Stimulated activated CD8-positive, alpha-beta memory T cell treated with anti-CD3 and anti-CD28 coated beads, Interleukin-4, amount 100 ng/mL, for 1 hour (primary cell): ENCODE measurements at regions not wholly inside any gene's neighbourhood (a gene's known extent, or its start where the extent isn't known, plus 50 kb on each side); places are given as distances from the start of the nearest gene placed in this dataset.

Experiments
- DNase-seq, 2 donors: peaks; one replicate each; pipeline ENCODE4 v3.0.0-alpha.2; 2020; ENCODE audit warnings: low read depth in 2 of 2, low spot score in 1 of 2

- no peak for DNase-seq
Measured at GRCh38 chr13:58728126-58728525, 1096.6 kb downstream of the PCDH17 start.

- DNase-seq = no peak
Measured at GRCh38 chr13:58729361-58729760, 1097.8 kb downstream of the PCDH17 start.

GRCh38 chr13:58744686-58745085 is 1113.1 kb downstream of the PCDH17 start:
- no peak for DNase-seq

- no peak for DNase-seq
Measured at GRCh38 chr13:58767566-58767965, 1136.0 kb downstream of the PCDH17 start.

- no peak for DNase-seq
Measured at GRCh38 chr13:58773280-58773859, 1141.8 kb downstream of the PCDH17 start.

GRCh38 chr13:58782736-58783135 is 1151.2 kb downstream of the PCDH17 start:
- DNase-seq = no peak

GRCh38 chr13:58792854-58793253 is 1161.3 kb downstream of the PCDH17 start:
- no peak for DNase-seq

GRCh38 chr13:58795715-58796114 is 1164.2 kb downstream of the PCDH17 start:
- DNase-seq = no peak

GRCh38 chr13:58804832-58805231 is 1173.3 kb downstream of the PCDH17 start:
- DNase-seq = no peak

- no peak for DNase-seq
Measured at GRCh38 chr13:58806401-58806800, 1174.9 kb downstream of the PCDH17 start.

GRCh38 chr13:58823701-58824100 is 1192.2 kb downstream of the PCDH17 start:
- no peak for DNase-seq

- no peak for DNase-seq
Measured at GRCh38 chr13:58827904-58828303, 1196.4 kb downstream of the PCDH17 start.

- no peak for DNase-seq
Measured at GRCh38 chr13:58830841-58831240, 1199.3 kb downstream of the PCDH17 start.

GRCh38 chr13:58838615-58839014 is 1207.1 kb downstream of the PCDH17 start:
- no peak for DNase-seq

GRCh38 chr13:58843071-58843470 is 1211.5 kb downstream of the PCDH17 start:
- no peak for DNase-seq

GRCh38 chr13:58843567-58843966 is 1212.0 kb downstream of the PCDH17 start:
- DNase-seq = no peak

- DNase-seq = no peak
Measured at GRCh38 chr13:58850161-58850560, 1218.6 kb downstream of the PCDH17 start.

GRCh38 chr13:58852076-58852475 is 1220.5 kb downstream of the PCDH17 start:
- DNase-seq = no peak

GRCh38 chr13:58855283-58855682 is 1223.7 kb downstream of the PCDH17 start:
- no peak for DNase-seq

- no peak for DNase-seq
Measured at GRCh38 chr13:58858870-58859371, 1227.4 kb downstream of the PCDH17 start.

- no peak for DNase-seq
Measured at GRCh38 chr13:58865286-58865685, 1233.7 kb downstream of the PCDH17 start.

GRCh38 chr13:58869566-58869965 is 1238.0 kb downstream of the PCDH17 start:
- no peak for DNase-seq

GRCh38 chr13:58876473-58876872 is 1244.9 kb downstream of the PCDH17 start:
- no peak for DNase-seq
